GM19351 (cell line): ENCODE measurements at regions not wholly inside any gene's neighbourhood (a gene's known extent, or its start where the extent isn't known, plus 50 kb on each side); places are given as distances from the start of the nearest gene placed in this dataset.

Experiments
- ATAC-seq: cut with Tn5 transposase; IDR thresholded peaks from one replicate; pipeline ENCODE4 v1.9.1; 2021; ENCODE audit warnings: mild to moderate bottlenecking, moderate library complexity; ENCODE audit not compliant: unreplicated experiment

- no peak for ATAC-seq
Measured at GRCh38 chr22:46053563-46054090, 76.7 kb upstream of the WNT7B start.

GRCh38 chr22:46054091-46055073, 77.4 kb upstream of the WNT7B start:
- peak; percentile 46 for ATAC-seq

- no peak for ATAC-seq
Measured at GRCh38 chr22:46055181-46055875, 78.4 kb upstream of the WNT7B start.

GRCh38 chr22:46055911-46056545, 79.1 kb upstream of the WNT7B start:
- no peak for ATAC-seq

- ATAC-seq: no peak
Measured at GRCh38 chr22:46056546-46057245, 79.7 kb upstream of the WNT7B start.

GRCh38 chr22:46057246-46058090, 80.5 kb upstream of the WNT7B start:
- ATAC-seq: no peak

- peak; percentile 80 for ATAC-seq
Measured at GRCh38 chr22:46058091-46058420, 81.1 kb upstream of the WNT7B start.

GRCh38 chr22:46058591-46059519, 81.9 kb upstream of the WNT7B start:
- no peak for ATAC-seq

- ATAC-seq: no peak
Measured at GRCh38 chr22:46060292-46061123, 83.5 kb upstream of the WNT7B start.

- ATAC-seq: no peak
Measured at GRCh38 chr22:46061124-46061500, 84.2 kb upstream of the WNT7B start.

- ATAC-seq: no peak
Measured at GRCh38 chr22:46061501-46062231, 84.7 kb upstream of the WNT7B start.

- ATAC-seq: no peak
Measured at GRCh38 chr22:46062232-46062615, 85.3 kb upstream of the WNT7B start.

- no peak for ATAC-seq
Measured at GRCh38 chr22:46062971-46063631, 86.1 kb upstream of the WNT7B start.

- ATAC-seq: no peak
Measured at GRCh38 chr22:46063846-46064227, 86.5 kb upstream of the PPARA start.

GRCh38 chr22:46064228-46064965, 85.9 kb upstream of the PPARA start:
- ATAC-seq: no peak
